ENCODE measurements at regions not wholly inside any gene's neighbourhood (a gene's known extent, or its start where the extent isn't known, plus 50 kb on each side); places are given as distances from the start of the nearest gene placed in this dataset.

DNA sequence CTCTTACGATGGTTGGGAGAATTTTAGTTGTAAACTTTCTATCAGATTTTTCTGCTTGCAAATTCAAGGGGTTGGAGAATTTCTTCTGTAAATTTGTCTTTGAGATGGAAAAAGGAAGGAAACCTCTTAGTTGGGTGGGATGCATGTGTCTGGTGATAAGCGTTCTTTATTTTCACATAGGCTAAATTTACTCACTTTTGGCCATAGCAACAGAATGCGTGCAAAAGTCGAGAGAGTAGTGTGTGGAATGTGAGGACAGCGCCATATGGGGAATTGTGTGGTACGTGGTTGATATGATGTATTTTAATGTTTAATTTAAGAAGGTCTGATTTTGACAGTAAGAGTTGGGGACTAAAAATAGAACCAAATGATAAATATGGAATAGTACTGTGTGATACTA is 282.2 kb downstream of the TAF11L14 start:
- TF ChIP-seq, protein P1, sequence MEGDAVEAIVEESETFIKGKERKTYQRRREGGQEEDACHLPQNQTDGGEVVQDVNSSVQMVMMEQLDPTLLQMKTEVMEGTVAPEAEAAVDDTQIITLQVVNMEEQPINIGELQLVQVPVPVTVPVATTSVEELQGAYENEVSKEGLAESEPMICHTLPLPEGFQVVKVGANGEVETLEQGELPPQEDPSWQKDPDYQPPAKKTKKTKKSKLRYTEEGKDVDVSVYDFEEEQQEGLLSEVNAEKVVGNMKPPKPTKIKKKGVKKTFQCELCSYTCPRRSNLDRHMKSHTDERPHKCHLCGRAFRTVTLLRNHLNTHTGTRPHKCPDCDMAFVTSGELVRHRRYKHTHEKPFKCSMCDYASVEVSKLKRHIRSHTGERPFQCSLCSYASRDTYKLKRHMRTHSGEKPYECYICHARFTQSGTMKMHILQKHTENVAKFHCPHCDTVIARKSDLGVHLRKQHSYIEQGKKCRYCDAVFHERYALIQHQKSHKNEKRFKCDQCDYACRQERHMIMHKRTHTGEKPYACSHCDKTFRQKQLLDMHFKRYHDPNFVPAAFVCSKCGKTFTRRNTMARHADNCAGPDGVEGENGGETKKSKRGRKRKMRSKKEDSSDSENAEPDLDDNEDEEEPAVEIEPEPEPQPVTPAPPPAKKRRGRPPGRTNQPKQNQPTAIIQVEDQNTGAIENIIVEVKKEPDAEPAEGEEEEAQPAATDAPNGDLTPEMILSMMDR (optimal IDR thresholded peaks at IDR 0.05 in 1 of 3, IDR thresholded peaks at IDR 0.05 in 1 of 3, conservative IDR thresholded peaks at IDR 0.05 in 1 of 3; ENCODE audit: extremely low read depth in 1 of 3, insufficient read depth in 2 of 3, low read length in 3 of 3), result no peak
- TF ChIP-seq EZH2 (IDR thresholded peaks at IDR 0.05; ENCODE audit: low read length), result no peak
